ENCODE measurements at regions not wholly inside any gene's neighbourhood (a gene's known extent, or its start where the extent isn't known, plus 50 kb on each side); places are given as distances from the start of the nearest gene placed in this dataset.

- Mint-ChIP-seq H3K27ac (no peak overlapping the region), H3K36me3 (ENCODE audit: low read depth) (no peaks in the 10 kb centered on the region), H3K9me3 (no peaks in the 10 kb centered on the region), H3K4me3 (no peak overlapping the region), H3K4me1 (no peaks in the 10 kb centered on the region), H3K27me3 (no peaks in the 10 kb centered on the region)
- intact Hi-C loops (cut with micrococcal nuclease): no loop called here
- no peak for DNase-seq
Measured at GRCh38 chr4:149248191-149248764, 567.4 kb downstream of the IQCM start.

- Mint-ChIP-seq H3K27ac (no peak overlapping the region), H3K27me3 (no peaks in the 10 kb centered on the region), H3K9me3 (no peaks in the 10 kb centered on the region), H3K4me1 (no peaks in the 10 kb centered on the region), H3K4me3 (no peak overlapping the region), H3K36me3 (ENCODE audit: low read depth) (no peaks in the 10 kb centered on the region)
- DNase-seq: no peak
- intact Hi-C loops (cut with micrococcal nuclease): no loop called here
Measured at GRCh38 chr4:149247164-149247563, 568.5 kb downstream of the IQCM start.

- intact Hi-C loops (cut with micrococcal nuclease): no loop called here
- DNase-seq: no peak
- Mint-ChIP-seq H3K4me3 (no peak overlapping the region), H3K9me3 (no peaks in the 10 kb centered on the region), H3K4me1 (no peaks in the 10 kb centered on the region), H3K27ac (no peak overlapping the region), H3K36me3 (ENCODE audit: low read depth) (no peaks in the 10 kb centered on the region), H3K27me3 (no peaks in the 10 kb centered on the region)
Measured at GRCh38 chr4:149245333-149245732, 570.3 kb downstream of the IQCM start.

- no peak overlapping the region for H3K27ac Mint-ChIP-seq
- H3K9me3 Mint-ChIP-seq: no peaks in the 10 kb centered on the region
- intact Hi-C loops (cut with micrococcal nuclease): no loop called here
- H3K4me3 Mint-ChIP-seq: no peak overlapping the region
- no peaks in the 10 kb centered on the region for H3K4me1 Mint-ChIP-seq
- H3K36me3 Mint-ChIP-seq (ENCODE audit: low read depth): no peaks in the 10 kb centered on the region
- no peaks in the 10 kb centered on the region for H3K27me3 Mint-ChIP-seq
- no peak for DNase-seq
Measured at GRCh38 chr4:149238097-149238496, 577.5 kb downstream of the IQCM start.

GRCh38 chr4:149234798-149235197 is 580.8 kb downstream of the IQCM start:
- H3K4me1 Mint-ChIP-seq: no peaks in the 10 kb centered on the region
- no peak overlapping the region for H3K27ac Mint-ChIP-seq
- H3K9me3 Mint-ChIP-seq: no peaks in the 10 kb centered on the region
- H3K4me3 Mint-ChIP-seq: no peak overlapping the region
- DNase-seq: no peak
- intact Hi-C loops (cut with micrococcal nuclease): no loop called here
- no peaks in the 10 kb centered on the region for H3K36me3 Mint-ChIP-seq (ENCODE audit: low read depth)
- no peaks in the 10 kb centered on the region for H3K27me3 Mint-ChIP-seq

GRCh38 chr4:149223659-149224058 is 592.0 kb downstream of the IQCM start:
- DNase-seq: no peak
- no peaks in the 10 kb centered on the region for H3K9me3 Mint-ChIP-seq
- no peak overlapping the region for H3K27ac Mint-ChIP-seq
- no peaks in the 10 kb centered on the region for H3K36me3 Mint-ChIP-seq (ENCODE audit: low read depth)
- H3K4me1 Mint-ChIP-seq: no peaks in the 10 kb centered on the region
- H3K4me3 Mint-ChIP-seq: no peak overlapping the region
- intact Hi-C loops (cut with micrococcal nuclease): no loop called here
- H3K27me3 Mint-ChIP-seq: no peaks in the 10 kb centered on the region

GRCh38 chr4:149218672-149219071 is 597.0 kb downstream of the IQCM start:
- Mint-ChIP-seq H3K4me3 (no peak overlapping the region), H3K9me3 (peaks cover 4% of the 10 kb centered on the region), H3K4me1 (no peaks in the 10 kb centered on the region), H3K36me3 (ENCODE audit: low read depth) (no peaks in the 10 kb centered on the region), H3K27me3 (no peaks in the 10 kb centered on the region), H3K27ac (no peak overlapping the region)
- intact Hi-C loops (cut with micrococcal nuclease): no loop called here
- no peak for DNase-seq

GRCh38 chr4:149214301-149214700 is 601.3 kb downstream of the IQCM start:
- H3K27me3 Mint-ChIP-seq: no peaks in the 10 kb centered on the region
- H3K4me3 Mint-ChIP-seq: no peak overlapping the region
- no peak overlapping the region for H3K27ac Mint-ChIP-seq
- intact Hi-C loops (cut with micrococcal nuclease): no loop called here
- H3K4me1 Mint-ChIP-seq: no peaks in the 10 kb centered on the region
- no peaks in the 10 kb centered on the region for H3K36me3 Mint-ChIP-seq (ENCODE audit: low read depth)
- H3K9me3 Mint-ChIP-seq: peaks cover 4% of the 10 kb centered on the region
- no peak for DNase-seq

GRCh38 chr4:149211876-149212275 is 603.8 kb downstream of the IQCM start:
- H3K9me3 Mint-ChIP-seq: no peaks in the 10 kb centered on the region
- H3K36me3 Mint-ChIP-seq (ENCODE audit: low read depth): no peaks in the 10 kb centered on the region
- H3K27me3 Mint-ChIP-seq: no peaks in the 10 kb centered on the region
- no peak overlapping the region for H3K4me3 Mint-ChIP-seq
- no peaks in the 10 kb centered on the region for H3K4me1 Mint-ChIP-seq
- no peak overlapping the region for H3K27ac Mint-ChIP-seq
- DNase-seq: no peak
- intact Hi-C loops (cut with micrococcal nuclease): no loop called here

- H3K9me3 Mint-ChIP-seq: no peaks in the 10 kb centered on the region
- no peaks in the 10 kb centered on the region for H3K36me3 Mint-ChIP-seq (ENCODE audit: low read depth)
- H3K27me3 Mint-ChIP-seq: no peaks in the 10 kb centered on the region
- no peak for DNase-seq
- H3K4me3 Mint-ChIP-seq: no peak overlapping the region
- intact Hi-C loops (cut with micrococcal nuclease): no loop called here
- H3K4me1 Mint-ChIP-seq: no peaks in the 10 kb centered on the region
- H3K27ac Mint-ChIP-seq: no peak overlapping the region
Measured at GRCh38 chr4:149203256-149204001, 612.2 kb downstream of the IQCM start.

GRCh38 chr4:149202117-149202516 is 613.5 kb downstream of the IQCM start:
- H3K4me3 Mint-ChIP-seq: no peak overlapping the region
- H3K27me3 Mint-ChIP-seq: no peaks in the 10 kb centered on the region
- no peak for DNase-seq
- H3K36me3 Mint-ChIP-seq (ENCODE audit: low read depth): no peaks in the 10 kb centered on the region
- no peaks in the 10 kb centered on the region for H3K9me3 Mint-ChIP-seq
- H3K27ac Mint-ChIP-seq: no peak overlapping the region
- intact Hi-C loops (cut with micrococcal nuclease): no loop called here
- no peaks in the 10 kb centered on the region for H3K4me1 Mint-ChIP-seq

- Mint-ChIP-seq H3K9me3 (no peaks in the 10 kb centered on the region), H3K4me3 (no peak overlapping the region), H3K36me3 (ENCODE audit: low read depth) (no peaks in the 10 kb centered on the region), H3K27me3 (no peaks in the 10 kb centered on the region), H3K4me1 (no peaks in the 10 kb centered on the region), H3K27ac (no peak overlapping the region)
- no peak for DNase-seq
- intact Hi-C loops (cut with micrococcal nuclease): no loop called here
Measured at GRCh38 chr4:149199594-149199993, 616.0 kb downstream of the IQCM start.

- intact Hi-C loops (cut with micrococcal nuclease): no loop called here
- no peak overlapping the region for H3K4me3 Mint-ChIP-seq
- H3K27me3 Mint-ChIP-seq: no peaks in the 10 kb centered on the region
- DNase-seq: no peak
- H3K36me3 Mint-ChIP-seq (ENCODE audit: low read depth): no peaks in the 10 kb centered on the region
- no peaks in the 10 kb centered on the region for H3K9me3 Mint-ChIP-seq
- H3K4me1 Mint-ChIP-seq: no peaks in the 10 kb centered on the region
- no peak overlapping the region for H3K27ac Mint-ChIP-seq
Measured at GRCh38 chr4:149194061-149194460, 621.6 kb downstream of the IQCM start.

- no peak overlapping the region for H3K4me3 Mint-ChIP-seq
Measured at GRCh38 chr4:149187726-149188125, 627.9 kb downstream of the IQCM start.

GRCh38 chr4:149183638-149184037 is 632.0 kb downstream of the IQCM start:
- no peaks in the 10 kb centered on the region for H3K27me3 Mint-ChIP-seq
- no peak overlapping the region for H3K4me3 Mint-ChIP-seq
- no peaks in the 10 kb centered on the region for H3K4me1 Mint-ChIP-seq
- H3K9me3 Mint-ChIP-seq: peaks cover 3% of the 10 kb centered on the region
- H3K36me3 Mint-ChIP-seq (ENCODE audit: low read depth): no peaks in the 10 kb centered on the region
- intact Hi-C loops (cut with micrococcal nuclease): no loop called here
- DNase-seq: no peak
- H3K27ac Mint-ChIP-seq: no peak overlapping the region

More at GRCh38 chr4:149187726-149188125, 627.9 kb downstream of the IQCM start:
- no peak for DNase-seq
- Mint-ChIP-seq H3K27me3 (no peaks in the 10 kb centered on the region), H3K27ac (no peak overlapping the region), H3K9me3 (no peaks in the 10 kb centered on the region), H3K36me3 (ENCODE audit: low read depth) (no peaks in the 10 kb centered on the region), H3K4me1 (no peaks in the 10 kb centered on the region)
- intact Hi-C loops (cut with micrococcal nuclease): no loop called here

Data from activated CD4-positive, alpha-beta T cell treated with anti-CD3 and anti-CD28 coated beads, Interleukin-2, amount 10 ng/mL, durations not matched to agents 24 days and 14 days (primary cell).